ENCODE measurements at regions not wholly inside any gene's neighbourhood (a gene's known extent, or its start where the extent isn't known, plus 50 kb on each side); places are given as distances from the start of the nearest gene placed in this dataset.

DNA sequence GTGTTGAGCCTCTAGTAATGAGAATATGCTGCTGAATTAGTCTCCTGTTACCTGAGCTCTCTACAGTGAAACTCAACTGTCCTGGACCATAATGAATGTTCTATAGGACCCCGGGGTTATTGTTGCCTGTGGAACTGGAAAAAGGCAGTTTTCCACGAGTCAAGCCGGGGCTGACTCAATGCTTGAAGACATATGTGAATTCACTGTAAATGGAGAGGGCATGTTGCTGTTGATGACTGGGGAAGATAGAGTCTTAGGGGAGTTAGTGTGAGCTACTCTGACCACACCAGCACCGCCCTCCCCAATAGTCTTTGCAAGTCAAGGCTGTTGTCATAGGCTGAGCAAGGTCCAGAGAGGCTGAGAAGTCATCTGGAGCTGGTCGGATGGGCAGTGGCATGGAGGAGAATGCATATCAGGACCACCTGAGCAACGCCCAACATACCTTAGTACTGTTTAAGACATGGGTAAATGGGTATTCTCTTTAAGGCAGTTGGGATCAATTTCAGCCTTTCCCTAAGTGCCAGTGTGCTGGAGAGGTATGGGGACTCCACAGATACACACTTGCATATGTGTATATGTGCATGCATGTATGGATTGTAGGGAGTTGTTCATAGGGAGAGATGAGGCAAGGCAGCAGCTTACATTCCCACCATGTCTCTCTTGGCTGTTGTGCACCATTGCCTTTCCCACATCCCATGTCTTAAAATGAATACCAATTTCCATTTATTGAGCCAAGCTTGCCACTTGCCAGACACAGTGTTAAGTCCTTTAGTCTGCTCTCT lies 230.1 kb upstream of the NAV2 start:
- Histone ChIP-seq H3K36me3 (ENCODE audit: control insufficient read depth in 2 of 2, insufficient read depth in 2 of 2, low read length in 2 of 2) (no peaks in the 10 kb centered on the region), H3K9me3 (ENCODE audit: control insufficient read depth in 2 of 2, low read length in 2 of 2) (no peaks in the 10 kb centered on the region), H3K4me3 (ENCODE audit: low read length in 2 of 2) (no peak overlapping the region), H3K9ac (ENCODE audit: low read depth in 1 of 2, low read length in 2 of 2) (no peak overlapping the region), H3K4me1 (ENCODE audit: control insufficient read depth in 2 of 2, insufficient read depth in 2 of 2, low read length in 2 of 2) (no peaks in the 10 kb centered on the region), H3K27me3 (ENCODE audit: control insufficient read depth in 2 of 2, insufficient read depth in 2 of 2, low read length in 2 of 2) (peaks cover 0 to 3% of the 10 kb centered on the region in 2 donors), H3K27ac (ENCODE audit: low read depth in 2 of 2, low read length in 2 of 2) (no peak overlapping the region)

DNA sequence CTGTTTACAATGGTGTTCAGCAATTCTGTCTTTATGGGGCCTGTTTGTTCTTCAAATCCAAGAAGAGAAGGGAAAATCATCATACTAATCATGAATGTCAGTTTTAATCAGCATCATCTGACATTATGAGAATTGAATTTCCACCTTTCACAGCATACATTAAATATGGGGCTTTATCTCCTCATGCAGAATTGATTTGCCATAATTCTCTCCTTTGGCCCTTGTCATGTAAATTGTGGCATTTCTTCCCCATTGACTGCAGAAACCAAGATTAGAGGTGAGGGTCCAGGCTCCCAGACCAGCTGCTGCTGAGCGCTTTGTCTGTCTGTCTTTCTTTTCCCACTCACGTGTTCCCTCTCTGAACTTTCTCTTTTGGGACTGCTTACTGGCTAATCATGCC lies 232.1 kb upstream of the NAV2 start:
- Histone ChIP-seq H3K36me3 (ENCODE audit: control insufficient read depth in 2 of 2, insufficient read depth in 2 of 2, low read length in 2 of 2) (no peaks in the 10 kb centered on the region), H3K9me3 (ENCODE audit: control insufficient read depth in 2 of 2, low read length in 2 of 2) (no peaks in the 10 kb centered on the region), H3K9ac (ENCODE audit: low read depth in 1 of 2, low read length in 2 of 2) (no peak overlapping the region), H3K4me3 (ENCODE audit: low read length in 2 of 2) (no peak overlapping the region), H3K4me1 (ENCODE audit: control insufficient read depth in 2 of 2, insufficient read depth in 2 of 2, low read length in 2 of 2) (no peaks in the 10 kb centered on the region), H3K27ac (ENCODE audit: low read depth in 2 of 2, low read length in 2 of 2) (no peak overlapping the region), H3K27me3 (ENCODE audit: control insufficient read depth in 2 of 2, insufficient read depth in 2 of 2, low read length in 2 of 2) (peaks cover 0 to 3% of the 10 kb centered on the region in 2 donors)

DNA sequence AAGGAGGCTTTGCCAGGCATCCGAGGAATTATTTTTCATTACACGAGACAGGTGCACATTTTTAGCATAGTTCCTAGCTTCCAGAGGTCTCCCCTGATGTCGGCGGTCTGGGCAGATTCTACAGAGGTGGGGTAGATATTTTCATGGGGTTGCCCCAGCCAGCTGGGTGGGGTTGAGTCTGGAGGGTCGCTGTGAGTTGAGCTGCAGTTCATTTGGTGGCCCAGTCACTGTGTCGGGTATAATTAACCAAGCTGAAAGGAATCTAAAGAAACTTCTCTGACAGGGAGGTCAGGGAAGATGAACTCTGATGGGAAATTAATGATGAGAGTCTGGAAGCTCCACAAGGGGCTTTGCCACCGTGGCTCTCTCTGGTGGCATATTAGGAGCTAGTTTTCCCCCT lies 233.7 kb upstream of the NAV2 start:
- H3K4me1 ChIP-seq (ENCODE audit: control insufficient read depth in 2 of 2, insufficient read depth in 2 of 2, low read length in 2 of 2): no peaks in the 10 kb centered on the region
- H3K9ac ChIP-seq (ENCODE audit: low read depth in 1 of 2, low read length in 2 of 2): no peak overlapping the region
- H3K36me3 ChIP-seq (ENCODE audit: control insufficient read depth in 2 of 2, insufficient read depth in 2 of 2, low read length in 2 of 2): no peaks in the 10 kb centered on the region
- no peak overlapping the region for H3K4me3 ChIP-seq (ENCODE audit: low read length in 2 of 2)
- H3K27me3 ChIP-seq (ENCODE audit: control insufficient read depth in 2 of 2, insufficient read depth in 2 of 2, low read length in 2 of 2): peaks cover 0 to 3% of the 10 kb centered on the region in 2 donors
- no peak overlapping the region for H3K27ac ChIP-seq (ENCODE audit: low read depth in 2 of 2, low read length in 2 of 2)
- no peaks in the 10 kb centered on the region for H3K9me3 ChIP-seq (ENCODE audit: control insufficient read depth in 2 of 2, low read length in 2 of 2)

DNA sequence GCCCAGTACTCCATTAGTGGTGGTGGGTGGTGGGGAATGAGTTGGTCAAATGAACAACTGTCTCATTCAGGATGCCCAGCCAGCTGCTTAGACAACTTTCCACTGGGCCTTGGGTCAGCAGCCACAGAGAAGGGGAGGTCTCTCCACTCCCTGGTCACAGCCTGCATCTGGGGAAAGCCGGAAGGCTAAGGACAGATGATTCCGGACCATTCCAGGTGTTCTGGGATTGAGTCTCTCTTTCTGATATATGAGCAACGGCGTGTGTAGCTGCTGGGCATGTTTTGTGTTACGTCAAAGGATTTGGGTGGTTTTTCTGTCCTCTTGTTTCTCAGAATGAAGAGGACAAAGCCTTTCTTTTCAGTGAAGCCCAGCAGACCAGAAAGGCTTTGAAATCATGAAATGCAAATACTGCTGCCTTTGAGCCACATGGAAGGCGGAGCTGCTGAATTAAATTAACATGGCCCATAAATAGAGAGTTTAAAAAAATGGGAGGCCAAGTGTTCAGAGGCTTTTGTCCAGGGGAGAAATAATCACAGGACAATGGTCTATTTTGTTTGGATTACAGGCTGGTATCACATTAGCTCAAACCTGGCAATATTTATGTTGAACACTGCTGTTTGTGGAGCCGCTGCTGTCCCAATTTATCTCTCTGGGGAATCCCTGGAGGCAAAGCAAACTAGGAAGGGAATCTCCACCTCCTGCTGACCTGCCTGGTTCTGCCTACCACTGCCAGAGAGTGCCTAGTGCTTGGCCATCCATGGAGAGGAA lies 234.4 kb upstream of the E2F8 start:
- H3K4me1 ChIP-seq (ENCODE audit: control insufficient read depth in 2 of 2, insufficient read depth in 2 of 2, low read length in 2 of 2): no peaks in the 10 kb centered on the region
- no peaks in the 10 kb centered on the region for H3K9me3 ChIP-seq (ENCODE audit: control insufficient read depth in 2 of 2, low read length in 2 of 2)
- no peaks in the 10 kb centered on the region for H3K36me3 ChIP-seq (ENCODE audit: control insufficient read depth in 2 of 2, insufficient read depth in 2 of 2, low read length in 2 of 2)
- no peak overlapping the region for H3K4me3 ChIP-seq (ENCODE audit: low read length in 2 of 2)
- no peak overlapping the region for H3K9ac ChIP-seq (ENCODE audit: low read depth in 1 of 2, low read length in 2 of 2)
- H3K27ac ChIP-seq (ENCODE audit: low read depth in 2 of 2, low read length in 2 of 2): no peak overlapping the region
- H3K27me3 ChIP-seq (ENCODE audit: control insufficient read depth in 2 of 2, insufficient read depth in 2 of 2, low read length in 2 of 2): peaks cover 0 to 3% of the 10 kb centered on the region in 2 donors

DNA sequence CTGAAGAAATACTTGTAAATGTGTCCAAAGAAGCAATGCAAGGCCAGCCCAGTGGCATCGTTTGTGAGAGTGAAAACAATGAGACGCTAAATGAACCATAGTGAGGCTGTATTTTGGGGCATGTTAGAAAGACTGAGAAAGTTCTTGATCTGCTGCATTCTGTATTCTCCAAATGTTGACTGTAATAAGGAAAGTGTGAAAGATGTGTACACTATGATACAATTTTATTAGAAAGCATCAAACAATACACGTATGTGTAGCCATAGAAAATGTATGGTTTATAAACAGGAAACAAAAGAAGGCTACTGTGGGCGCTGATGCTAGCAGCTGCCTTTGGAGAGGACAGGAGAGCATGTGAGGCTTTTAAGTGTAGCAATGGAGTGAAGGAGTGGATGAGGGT lies 233.5 kb upstream of the E2F8 start:
- Histone ChIP-seq H3K36me3 (ENCODE audit: control insufficient read depth in 2 of 2, insufficient read depth in 2 of 2, low read length in 2 of 2) (no peaks in the 10 kb centered on the region), H3K27me3 (ENCODE audit: control insufficient read depth in 2 of 2, insufficient read depth in 2 of 2, low read length in 2 of 2) (peaks cover 0 to 3% of the 10 kb centered on the region in 2 donors), H3K9me3 (ENCODE audit: control insufficient read depth in 2 of 2, low read length in 2 of 2) (no peaks in the 10 kb centered on the region), H3K9ac (ENCODE audit: low read depth in 1 of 2, low read length in 2 of 2) (no peak overlapping the region), H3K4me1 (ENCODE audit: control insufficient read depth in 2 of 2, insufficient read depth in 2 of 2, low read length in 2 of 2) (no peaks in the 10 kb centered on the region), H3K4me3 (ENCODE audit: low read length in 2 of 2) (no peak overlapping the region), H3K27ac (ENCODE audit: low read depth in 2 of 2, low read length in 2 of 2) (no peak overlapping the region)

DNA sequence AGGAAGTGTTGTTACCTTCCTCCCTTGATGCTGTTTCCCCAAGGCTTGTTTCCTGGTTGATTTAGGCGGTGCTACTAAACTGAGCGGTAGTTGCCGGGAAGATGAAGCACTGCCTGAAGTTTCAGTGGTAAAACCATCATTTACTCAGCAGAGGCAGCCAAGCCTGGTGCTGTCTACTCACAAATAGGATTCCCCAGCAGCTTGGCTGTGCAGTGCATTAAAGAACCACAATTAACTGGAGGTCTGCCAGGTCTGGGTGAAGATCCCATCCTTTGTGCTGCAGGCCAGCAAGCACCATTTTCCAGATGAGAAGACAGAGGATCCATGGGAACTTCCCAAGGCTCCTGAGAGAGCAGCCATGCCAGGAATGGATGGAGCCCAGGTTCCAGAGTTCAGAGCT lies 231.9 kb upstream of the E2F8 start:
- no peaks in the 10 kb centered on the region for H3K36me3 ChIP-seq (ENCODE audit: control insufficient read depth in 2 of 2, insufficient read depth in 2 of 2, low read length in 2 of 2)
- no peaks in the 10 kb centered on the region for H3K27me3 ChIP-seq (ENCODE audit: control insufficient read depth in 2 of 2, insufficient read depth in 2 of 2, low read length in 2 of 2)
- no peak overlapping the region for H3K27ac ChIP-seq (ENCODE audit: low read depth in 2 of 2, low read length in 2 of 2)
- H3K4me1 ChIP-seq (ENCODE audit: control insufficient read depth in 2 of 2, insufficient read depth in 2 of 2, low read length in 2 of 2): no peaks in the 10 kb centered on the region
- H3K9me3 ChIP-seq (ENCODE audit: control insufficient read depth in 2 of 2, low read length in 2 of 2): no peaks in the 10 kb centered on the region
- H3K9ac ChIP-seq (ENCODE audit: low read depth in 1 of 2, low read length in 2 of 2): no peak overlapping the region
- no peak overlapping the region for H3K4me3 ChIP-seq (ENCODE audit: low read length in 2 of 2)

DNA sequence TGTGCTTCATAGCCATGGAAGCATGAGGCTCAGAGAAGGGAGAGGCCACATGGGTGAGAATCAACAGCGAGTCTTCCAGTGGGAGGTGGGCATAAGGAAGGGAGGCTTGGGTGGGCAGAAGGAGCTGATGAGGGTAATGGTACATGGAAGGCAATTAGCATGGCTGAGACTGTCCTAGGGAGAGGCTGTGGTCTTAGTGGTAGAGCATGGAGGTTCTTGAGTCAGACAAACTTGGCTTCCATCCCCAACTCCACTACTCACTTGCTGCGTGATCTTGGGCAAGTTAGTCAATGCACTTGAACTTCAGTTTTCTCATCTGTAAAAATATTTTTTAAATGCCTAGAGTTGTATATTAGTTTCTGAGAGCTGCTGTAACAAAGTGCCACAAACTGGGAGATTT lies 227.2 kb upstream of the E2F8 start:
- no peaks in the 10 kb centered on the region for H3K27me3 ChIP-seq (ENCODE audit: control insufficient read depth in 2 of 2, insufficient read depth in 2 of 2, low read length in 2 of 2)
- no peak overlapping the region for H3K9ac ChIP-seq (ENCODE audit: low read depth in 1 of 2, low read length in 2 of 2)
- no peaks in the 10 kb centered on the region for H3K9me3 ChIP-seq (ENCODE audit: control insufficient read depth in 2 of 2, low read length in 2 of 2)

DNA sequence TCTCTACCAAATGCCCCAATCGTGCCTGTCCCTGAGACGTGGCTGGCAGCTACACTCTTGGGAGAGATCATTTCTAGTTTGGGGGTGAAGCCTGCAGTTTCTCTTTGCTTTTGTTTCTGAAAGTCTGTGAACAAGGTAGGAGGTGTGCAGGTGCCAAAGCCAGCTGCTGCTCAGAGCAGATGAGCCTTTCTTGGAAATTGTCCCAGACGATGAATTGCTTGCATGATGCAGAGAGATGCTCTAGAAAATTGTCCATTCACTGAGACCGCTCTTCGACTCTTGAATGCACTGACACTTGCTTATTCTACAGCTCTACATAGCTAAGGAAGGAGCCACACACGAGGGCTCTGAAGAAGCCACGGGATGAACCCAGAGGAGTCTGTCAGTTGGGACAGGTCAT lies 225.6 kb upstream of the E2F8 start:
- Histone ChIP-seq H3K27ac (ENCODE audit: low read depth in 2 of 2, low read length in 2 of 2) (no peak overlapping the region), H3K4me1 (ENCODE audit: control insufficient read depth in 2 of 2, insufficient read depth in 2 of 2, low read length in 2 of 2) (no peaks in the 10 kb centered on the region), H3K9ac (ENCODE audit: low read depth in 1 of 2, low read length in 2 of 2) (no peak overlapping the region), H3K36me3 (ENCODE audit: control insufficient read depth in 2 of 2, insufficient read depth in 2 of 2, low read length in 2 of 2) (no peaks in the 10 kb centered on the region), H3K27me3 (ENCODE audit: control insufficient read depth in 2 of 2, insufficient read depth in 2 of 2, low read length in 2 of 2) (no peaks in the 10 kb centered on the region), H3K9me3 (ENCODE audit: control insufficient read depth in 2 of 2, low read length in 2 of 2) (no peaks in the 10 kb centered on the region), H3K4me3 (ENCODE audit: low read length in 2 of 2) (no peak overlapping the region)

More for the DNA sequence above, 227.2 kb upstream of the E2F8 start:
- H3K4me3 ChIP-seq (ENCODE audit: low read length in 2 of 2): no peak overlapping the region
- H3K36me3 ChIP-seq (ENCODE audit: control insufficient read depth in 2 of 2, insufficient read depth in 2 of 2, low read length in 2 of 2): no peaks in the 10 kb centered on the region
- no peak overlapping the region for H3K27ac ChIP-seq (ENCODE audit: low read depth in 2 of 2, low read length in 2 of 2)
- no peaks in the 10 kb centered on the region for H3K4me1 ChIP-seq (ENCODE audit: control insufficient read depth in 2 of 2, insufficient read depth in 2 of 2, low read length in 2 of 2)

DNA sequence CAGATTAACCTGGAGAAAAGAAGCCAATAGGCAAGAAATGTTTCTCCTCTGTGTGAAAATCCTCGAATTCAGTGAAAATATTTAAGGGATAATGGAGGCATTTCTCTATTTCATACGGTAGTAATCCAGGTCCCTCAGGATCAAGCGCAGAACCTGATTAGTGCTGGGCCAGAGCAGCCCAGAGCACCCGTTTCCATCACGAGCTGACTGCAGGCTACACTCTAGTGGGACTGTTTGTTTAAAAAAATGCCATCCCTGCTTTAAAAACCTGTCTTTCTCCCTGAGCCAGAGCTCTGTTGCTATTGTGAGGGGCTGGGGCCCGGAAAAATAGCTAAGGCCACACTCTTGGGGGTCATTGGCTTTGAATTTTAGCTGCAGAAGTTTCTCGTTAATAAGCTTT lies 223.2 kb upstream of the E2F8 start:
- Histone ChIP-seq H3K4me3 (ENCODE audit: low read length in 2 of 2) (no peak overlapping the region), H3K9ac (ENCODE audit: low read depth in 1 of 2, low read length in 2 of 2) (no peak overlapping the region), H3K27me3 (ENCODE audit: control insufficient read depth in 2 of 2, insufficient read depth in 2 of 2, low read length in 2 of 2) (no peaks in the 10 kb centered on the region), H3K4me1 (ENCODE audit: control insufficient read depth in 2 of 2, insufficient read depth in 2 of 2, low read length in 2 of 2) (no peaks in the 10 kb centered on the region), H3K36me3 (ENCODE audit: control insufficient read depth in 2 of 2, insufficient read depth in 2 of 2, low read length in 2 of 2) (no peaks in the 10 kb centered on the region), H3K9me3 (ENCODE audit: control insufficient read depth in 2 of 2, low read length in 2 of 2) (no peaks in the 10 kb centered on the region), H3K27ac (ENCODE audit: low read depth in 2 of 2, low read length in 2 of 2) (no peak overlapping the region)

DNA sequence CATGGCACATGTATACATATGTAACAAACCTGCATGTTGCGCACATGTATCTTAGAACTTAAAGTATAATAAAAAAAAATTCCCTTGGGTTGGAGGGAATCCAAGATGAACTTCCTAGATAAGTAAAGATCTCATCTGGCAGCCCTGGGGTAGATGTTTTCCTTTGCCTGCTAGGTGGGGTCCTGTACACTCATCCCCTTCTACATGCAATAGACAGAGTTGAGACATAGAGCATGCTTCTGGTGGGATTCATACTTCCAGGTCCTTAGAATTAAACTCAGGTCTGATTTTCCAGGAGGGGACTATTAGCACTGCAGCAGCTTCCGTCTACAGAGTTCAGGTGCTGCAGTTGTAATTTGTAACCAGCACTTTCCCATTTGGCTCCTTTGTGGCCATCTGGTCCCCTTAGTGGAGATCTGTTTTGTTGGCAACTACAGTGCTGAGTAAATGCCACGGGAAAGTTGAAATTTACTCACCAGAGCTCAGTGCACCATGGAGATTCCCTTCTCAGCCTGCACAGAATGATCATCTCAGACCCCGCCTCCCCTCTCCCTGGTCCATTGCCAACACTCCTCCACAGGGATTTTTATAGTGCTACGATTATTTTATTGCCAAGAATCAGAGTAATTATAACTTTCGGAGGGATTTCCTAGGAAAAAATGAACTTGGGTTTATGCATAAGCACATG lies 220.1 kb upstream of the E2F8 start:
- Histone ChIP-seq H3K9me3 (ENCODE audit: control insufficient read depth in 2 of 2, low read length in 2 of 2) (no peaks in the 10 kb centered on the region), H3K9ac (ENCODE audit: low read depth in 1 of 2, low read length in 2 of 2) (no peak overlapping the region), H3K36me3 (ENCODE audit: control insufficient read depth in 2 of 2, insufficient read depth in 2 of 2, low read length in 2 of 2) (no peaks in the 10 kb centered on the region), H3K4me1 (ENCODE audit: control insufficient read depth in 2 of 2, insufficient read depth in 2 of 2, low read length in 2 of 2) (no peaks in the 10 kb centered on the region), H3K4me3 (ENCODE audit: low read length in 2 of 2) (no peak overlapping the region), H3K27ac (ENCODE audit: low read depth in 2 of 2, low read length in 2 of 2) (no peak overlapping the region), H3K27me3 (ENCODE audit: control insufficient read depth in 2 of 2, insufficient read depth in 2 of 2, low read length in 2 of 2) (no peaks in the 10 kb centered on the region)
